Omental fat pad (tissue), 3 donors: ENCODE measurements at regions not wholly inside any gene's neighbourhood (a gene's known extent, or its start where the extent isn't known, plus 50 kb on each side); places are given as distances from the start of the nearest gene placed in this dataset.

Experiments
- ATAC-seq: fragments of 150-250 bp; one replicate; pipeline ENCODE4 v1.9.1; 2016; ENCODE audit warnings: mild to moderate bottlenecking, moderate library complexity; ENCODE audit not compliant: low FRiP score
- DNase-seq: peaks from one replicate; pipeline ENCODE4 v3.0.0-alpha.2; 2019; ENCODE audit warnings: low spot score
- CTCF ChIP-seq, 3 donors: fragments of 450-650 bp; IDR thresholded peaks; one replicate each; pipeline ENCODE4 v1.5.1; 2016 to 2017; ENCODE audit warnings: antibody characterized with exemption in 3 of 3, mild to moderate bottlenecking in 3 of 3, moderate library complexity in 2 of 3

- no peak for TF ChIP-seq CTCF (IDR thresholded peaks at IDR 0.05)
- ATAC-seq = no peak
Observed at GRCh38 chr16:87199901-87200300, 117.3 kb downstream of the C16orf95 start.

GRCh38 chr16:87200637-87201036, 116.6 kb downstream of the C16orf95 start:
- DNase-seq (no peak), ATAC-seq (no peak)
- no peak for TF ChIP-seq CTCF (IDR thresholded peaks at IDR 0.05)

More at GRCh38 chr16:87199901-87200300, 117.3 kb downstream of the C16orf95 start:
- no peak for DNase-seq

GRCh38 chr16:87201052-87201451, 116.1 kb downstream of the C16orf95 start:
- no peak for TF ChIP-seq CTCF (IDR thresholded peaks at IDR 0.05)
- ATAC-seq = peak; percentile 64

GRCh38 chr16:87201790-87202189, 115.4 kb downstream of the C16orf95 start:
- no peak for TF ChIP-seq CTCF (IDR thresholded peaks at IDR 0.05)
- DNase-seq = no peak
- ATAC-seq = no peak

More at GRCh38 chr16:87201052-87201451, 116.1 kb downstream of the C16orf95 start:
- no peak for DNase-seq

GRCh38 chr16:87202346-87202745, 114.8 kb downstream of the C16orf95 start:
- DNase-seq (no peak), ATAC-seq (no peak)
- TF ChIP-seq CTCF (IDR thresholded peaks at IDR 0.05) = no peak

GRCh38 chr16:87203060-87203656, 114.0 kb downstream of the C16orf95 start:
- TF ChIP-seq CTCF (IDR thresholded peaks at IDR 0.05) = no peak
- ATAC-seq = no peak
- DNase-seq = no peak

GRCh38 chr16:87206646-87207451, 110.3 kb downstream of the C16orf95 start:
- ATAC-seq (peak; percentile 28), DNase-seq (no peak)

More at GRCh38 chr16:87206646-87207451, 110.3 kb downstream of the C16orf95 start:
- no peak for TF ChIP-seq CTCF (IDR thresholded peaks at IDR 0.05)
